CD14-positive monocyte (primary cell): ENCODE measurements at regions not wholly inside any gene's neighbourhood (a gene's known extent, or its start where the extent isn't known, plus 50 kb on each side); places are given as distances from the start of the nearest gene placed in this dataset.

Source experiments
- DNase-seq, 3 donors: peaks; one replicate each; pipeline ENCODE4 v3.0.0-alpha.2; 2011 to 2022
- H2AFZ ChIP-seq: 2 replicates; pipeline ENCODE4 v1.6.0; 2012; ENCODE audit warnings: mild to moderate bottlenecking, low read depth, low read length, inconsistent platforms; ENCODE audit not compliant: insufficient read depth, poor library complexity, severe bottlenecking
- H3K27ac ChIP-seq, 2 donors: 1 replicate in 1 of 2; 2 replicates in 1 of 2; pipeline ENCODE4 v1.5.1; 2012 to 2013; ENCODE audit warnings: low read length in 2 of 2, control low read depth in 1 of 2, inconsistent platforms in 1 of 2, low read depth in 1 of 2, mild to moderate bottlenecking in 1 of 2
- H3K27me3 ChIP-seq, 2 donors: one replicate each; pipeline versions ENCODE4 v1.6.0 to v1.6.1; 2011 to 2013; ENCODE audit warnings: low read length in 2 of 2; ENCODE audit not compliant: control insufficient read depth in 2 of 2, insufficient read depth in 2 of 2
- H3K36me3 ChIP-seq, 2 donors: replicated peaks in 1 of 2; 1 replicate in 1 of 2; 2 replicates in 1 of 2; pipeline versions ENCODE4 v1.5.1 to v1.6.1; 2012 to 2013; ENCODE audit warnings: low read length in 2 of 2, control low read depth in 1 of 2, inconsistent platforms in 1 of 2, mild to moderate bottlenecking in 1 of 2; ENCODE audit not compliant: insufficient read depth in 2 of 2, control insufficient read depth in 1 of 2
- H3K4me1 ChIP-seq, 2 donors: 1 replicate in 1 of 2; 2 replicates in 1 of 2; pipeline versions ENCODE4 v1.5.1 to v1.6.1; 2012 to 2013; ENCODE audit warnings: low read length in 2 of 2, control low read depth in 1 of 2, inconsistent platforms in 1 of 2, mild to moderate bottlenecking in 1 of 2, moderate library complexity in 1 of 2; ENCODE audit not compliant: insufficient read depth in 2 of 2, control insufficient read depth in 1 of 2
- H3K4me2 ChIP-seq: replicated peaks from 2 replicates; pipeline ENCODE3; 2012; ENCODE audit warnings: low read length, moderate library complexity, mild to moderate bottlenecking; ENCODE audit not compliant: poor library complexity, severe bottlenecking; ENCODE audit errors: extremely low read depth
- H3K4me3 ChIP-seq, 3 experiments: fragments of 200-600 bp in 1 of 3; sonication (generic) in 1 of 3; replicated peaks in 1 of 3; 1 replicate in 2 of 3; 2 replicates in 1 of 3; pipeline ENCODE4 v1.5.1; 2011 to 2013; ENCODE audit warnings: low read length in 3 of 3, mild to moderate bottlenecking in 3 of 3, control low read depth in 2 of 3, low read depth in 2 of 3, inconsistent platforms in 1 of 3, moderate library complexity in 1 of 3
- H3K79me2 ChIP-seq: 2 replicates; pipeline ENCODE4 v1.6.0; 2012; ENCODE audit warnings: mild to moderate bottlenecking, control low read depth, inconsistent platforms, low read length, moderate library complexity; ENCODE audit not compliant: insufficient read depth
- H3K9ac ChIP-seq: 2 replicates; pipeline ENCODE4 v1.6.0; 2017; ENCODE audit warnings: low read length, mild to moderate bottlenecking; ENCODE audit not compliant: insufficient read depth, poor library complexity, severe bottlenecking
- H3K9me3 ChIP-seq, 2 donors: replicated peaks in 1 of 2; 1 replicate in 1 of 2; 2 replicates in 1 of 2; pipeline versions ENCODE4 v1.5.1 to v1.6.1; 2012 to 2013; ENCODE audit warnings: low read length in 2 of 2, control low read depth in 1 of 2; ENCODE audit not compliant: control insufficient read depth in 1 of 2, insufficient read depth in 1 of 2
- H4K20me1 ChIP-seq: 2 replicates; pipeline ENCODE4 v1.6.0; 2012; ENCODE audit warnings: mild to moderate bottlenecking, low read length, control low read depth, moderate library complexity; ENCODE audit not compliant: insufficient read depth
- H3K27ac Mint-ChIP-seq, 7 donors: one replicate each; pipeline ENCODE4 v1.8.0; 2020; ENCODE audit warnings: mild to moderate bottlenecking in 7 of 7, mixed read lengths in 7 of 7, moderate library complexity in 6 of 7, inconsistent platforms in 2 of 7
- H3K27me3 Mint-ChIP-seq, 3 donors: one replicate each; pipeline ENCODE4 v1.8.0; 2021 to 2022; ENCODE audit warnings: low read depth in 3 of 3, mild to moderate bottlenecking in 3 of 3, mixed read lengths in 3 of 3, moderate library complexity in 3 of 3, inconsistent platforms in 1 of 3
- H3K36me3 Mint-ChIP-seq, 2 donors: one replicate each; pipeline ENCODE4 v1.8.0; 2020; ENCODE audit warnings: mixed read lengths in 2 of 2, inconsistent platforms in 1 of 2, mild to moderate bottlenecking in 1 of 2
- H3K4me1 Mint-ChIP-seq: one replicate; pipeline ENCODE4 v1.8.0; 2020; ENCODE audit warnings: mild to moderate bottlenecking, mixed read lengths
- H3K4me3 Mint-ChIP-seq, 2 donors: one replicate each; pipeline ENCODE4 v1.8.0; 2020; ENCODE audit warnings: mild to moderate bottlenecking in 2 of 2, mixed read lengths in 2 of 2, moderate library complexity in 1 of 2
- H3K9me3 Mint-ChIP-seq, 7 donors: one replicate each; pipeline ENCODE4 v1.8.0; 2020 to 2022; ENCODE audit warnings: mixed read lengths in 7 of 7, mild to moderate bottlenecking in 6 of 7, moderate library complexity in 6 of 7, inconsistent platforms in 2 of 7
- CTCF ChIP-seq: fragments of 200-600 bp; IDR thresholded peaks from one replicate; pipeline ENCODE4 v1.8.0; 2022; ENCODE audit warnings: antibody characterized with exemption, mild to moderate bottlenecking
- WGBS: methylation state at CpG from one replicate; pipeline ENCODE4 v1.1.5; 2013; ENCODE audit warnings: missing lambda C conversion rate; ENCODE audit not compliant: insufficient coverage; 5-methylcytosine and 5-hydroxymethylcytosine counted together
- intact Hi-C, 2 donors: fragments of 100-400 bp; cut with micrococcal nuclease; formaldehyde crosslinking; loops; one replicate each; pipeline versions ENCODE4 v1.15.0 to v1.15.1; 2023

DNA sequence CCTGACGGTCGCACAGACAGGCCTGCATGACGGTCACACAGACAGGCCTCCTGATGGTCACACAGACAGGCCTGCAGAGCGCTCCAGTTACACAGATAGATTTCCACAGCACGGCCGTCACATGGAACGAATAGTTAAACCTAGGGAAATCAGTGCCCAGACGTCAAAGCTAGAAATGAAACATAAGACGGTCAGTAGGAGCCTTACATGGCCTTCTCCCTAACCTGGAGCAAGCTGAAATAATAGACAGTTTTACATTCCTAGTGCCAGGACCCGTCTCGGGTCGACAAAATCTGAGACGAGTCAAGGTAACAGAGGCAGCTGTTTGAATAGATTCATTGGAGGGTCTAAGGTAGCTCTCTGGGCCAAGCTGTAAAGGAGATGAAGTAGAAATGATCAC lies 126.9 kb downstream of the MTNR1A start:
- DNase-seq: no peak
- no peaks in the 10 kb centered on the region for H3K36me3 ChIP-seq
- H3K4me3 Mint-ChIP-seq: no peak overlapping the region
- no peak overlapping the region for H3K9ac ChIP-seq
- H3K4me3 ChIP-seq: no peak overlapping the region
- H3K36me3 Mint-ChIP-seq: no peaks in the 10 kb centered on the region
- no peaks in the 10 kb centered on the region for H3K4me1 ChIP-seq
- no peak overlapping the region for H3K27ac ChIP-seq
- TF ChIP-seq CTCF: no peak
- H3K27me3 Mint-ChIP-seq: peaks cover 0 to 3% (median 0%) of the 10 kb centered on the region in 3 donors
- no peak overlapping the region for H3K4me2 ChIP-seq
- no peak overlapping the region for H2AFZ ChIP-seq
- intact Hi-C loops: no loop called here
- peaks cover 0 to 13% of the 10 kb centered on the region in 2 donors for H3K9me3 ChIP-seq
- no peaks in the 10 kb centered on the region for H3K79me2 ChIP-seq
- no peak overlapping the region for H3K27ac Mint-ChIP-seq
- WGBS: 94% methylated on average over 13 of the region's 13 CpGs
- peaks cover 0 to 33% (median 8%) of the 10 kb centered on the region in 7 donors for H3K9me3 Mint-ChIP-seq
- H3K27me3 ChIP-seq: no peaks in the 10 kb centered on the region
- no peaks in the 10 kb centered on the region for H3K4me1 Mint-ChIP-seq
- H4K20me1 ChIP-seq: no peaks in the 10 kb centered on the region

DNA sequence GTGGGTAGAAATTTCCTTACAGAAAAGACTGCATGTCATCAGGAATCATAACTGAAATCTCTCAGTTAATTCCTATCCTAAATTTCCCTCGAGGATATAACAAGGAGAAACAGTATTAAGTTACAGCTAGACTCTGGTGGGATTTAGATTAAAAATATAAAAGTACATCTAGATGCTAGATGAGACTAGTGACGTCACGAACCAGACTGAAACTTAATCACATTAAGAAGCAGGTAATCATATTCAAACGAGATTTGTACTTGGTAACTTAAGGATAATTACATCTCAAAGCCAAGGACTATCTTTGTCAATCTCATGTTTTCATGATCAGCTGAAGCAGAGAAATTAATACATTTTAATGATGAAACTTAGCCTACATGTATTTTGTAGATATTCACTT lies 130.6 kb downstream of the MTNR1A start:
- H4K20me1 ChIP-seq: no peaks in the 10 kb centered on the region
- no peak overlapping the region for H3K27ac Mint-ChIP-seq
- intact Hi-C loops: no loop called here
- H3K36me3 ChIP-seq: no peaks in the 10 kb centered on the region
- H3K4me1 ChIP-seq: no peaks in the 10 kb centered on the region
- H3K27ac ChIP-seq: no peak overlapping the region
- no peaks in the 10 kb centered on the region for H3K27me3 ChIP-seq
- H3K4me1 Mint-ChIP-seq: no peaks in the 10 kb centered on the region
- no peak for TF ChIP-seq CTCF
- no peak overlapping the region for H3K9ac ChIP-seq
- DNase-seq: no peak
- H3K27me3 Mint-ChIP-seq: peaks cover 0 to 2% (median 0%) of the 10 kb centered on the region in 3 donors
- peaks cover 0 to 3% of the 10 kb centered on the region in 2 donors for H3K9me3 ChIP-seq
- no peaks in the 10 kb centered on the region for H3K36me3 Mint-ChIP-seq
- no CpG with 5 or more reads among the region's 4 CpGs for WGBS
- H3K4me3 Mint-ChIP-seq: no peak overlapping the region
- H3K4me3 ChIP-seq: no peak overlapping the region
- no peak overlapping the region for H2AFZ ChIP-seq
- H3K9me3 Mint-ChIP-seq: peaks cover 0 to 17% (median 2%) of the 10 kb centered on the region in 7 donors
- no peak overlapping the region for H3K4me2 ChIP-seq
- no peaks in the 10 kb centered on the region for H3K79me2 ChIP-seq
